GM18870 (cell line): ENCODE measurements at regions not wholly inside any gene's neighbourhood (a gene's known extent, or its start where the extent isn't known, plus 50 kb on each side); places are given as distances from the start of the nearest gene placed in this dataset.
A peak's percentile ranks its signal among the peaks of the same experiment; 100 is the strongest.
"Not testable (repeated sequence)": the region's sequence is repeated elsewhere in the genome, so short reads cannot be mapped to it uniquely, and the experiment has no call there.

Source experiments
- ATAC-seq: cut with Tn5 transposase; IDR thresholded peaks from one replicate; pipeline ENCODE4 v1.9.1; 2021; ENCODE audit warnings: moderate library complexity; ENCODE audit not compliant: unreplicated experiment

DNA sequence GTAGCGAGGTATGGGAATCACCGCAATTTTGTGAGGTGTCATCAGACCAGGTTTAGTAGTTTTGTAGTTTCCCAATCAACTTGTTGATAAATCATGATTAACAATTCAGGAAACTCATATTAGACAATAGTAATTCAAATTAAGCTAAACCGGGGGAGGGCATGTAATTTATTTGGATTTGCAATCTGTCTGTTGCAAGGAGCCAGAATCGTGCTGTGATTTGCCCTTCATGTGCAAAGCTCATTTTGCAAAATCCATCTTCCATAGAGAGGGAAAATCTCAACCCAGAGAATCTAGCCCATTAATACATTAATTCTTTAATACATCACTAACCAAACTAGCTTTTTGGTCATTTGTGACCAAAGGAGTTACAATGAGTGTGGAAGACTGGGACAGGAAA is 164.7 kb upstream of the TRPM3 start:
- ATAC-seq = no peak

DNA sequence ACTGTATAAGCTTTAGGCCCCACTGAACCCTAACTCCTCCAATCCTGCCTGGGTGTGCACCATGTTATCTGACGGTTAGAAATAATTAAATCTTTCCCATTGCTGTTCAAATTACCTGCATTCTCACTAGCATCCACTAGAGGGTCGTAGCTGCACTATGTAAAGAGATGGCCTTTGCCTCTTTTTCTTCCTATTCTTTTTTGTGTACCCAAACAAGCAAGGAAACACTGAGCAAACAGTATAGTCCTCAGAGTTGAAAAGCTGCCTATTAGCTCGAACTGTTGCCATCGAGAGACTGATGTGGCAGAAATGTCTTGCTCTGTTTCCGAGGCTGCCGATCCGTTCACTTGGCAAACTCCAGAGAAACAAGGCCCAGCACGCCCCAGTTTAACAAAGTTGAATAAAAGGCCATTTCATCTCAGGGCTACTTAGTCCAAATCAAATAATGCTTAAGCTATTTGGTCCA is 163.8 kb upstream of the TRPM3 start:
- ATAC-seq = peak; percentile 91

DNA sequence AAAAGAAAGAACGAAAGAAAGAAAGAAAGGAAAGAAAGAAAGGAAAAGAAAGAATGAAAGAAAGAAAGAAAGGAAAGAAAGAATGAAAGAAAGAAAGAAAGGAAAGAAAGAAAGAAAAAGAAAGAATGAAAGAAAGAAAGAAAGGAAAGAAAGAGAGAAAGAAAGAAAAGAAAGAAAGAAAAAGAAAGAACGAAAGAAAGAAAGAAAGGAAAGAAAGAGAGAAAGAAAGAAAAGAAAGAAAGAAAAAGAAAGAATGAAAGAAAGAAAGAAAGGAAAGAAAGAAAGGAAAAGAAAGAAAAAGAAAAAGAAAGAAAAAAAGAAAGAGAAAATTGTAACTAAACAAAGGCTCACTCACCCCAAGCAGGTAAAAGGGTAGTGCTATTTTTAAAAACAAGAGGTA is 160.7 kb upstream of the TRPM3 start:
- not testable (repeated sequence) for ATAC-seq

DNA sequence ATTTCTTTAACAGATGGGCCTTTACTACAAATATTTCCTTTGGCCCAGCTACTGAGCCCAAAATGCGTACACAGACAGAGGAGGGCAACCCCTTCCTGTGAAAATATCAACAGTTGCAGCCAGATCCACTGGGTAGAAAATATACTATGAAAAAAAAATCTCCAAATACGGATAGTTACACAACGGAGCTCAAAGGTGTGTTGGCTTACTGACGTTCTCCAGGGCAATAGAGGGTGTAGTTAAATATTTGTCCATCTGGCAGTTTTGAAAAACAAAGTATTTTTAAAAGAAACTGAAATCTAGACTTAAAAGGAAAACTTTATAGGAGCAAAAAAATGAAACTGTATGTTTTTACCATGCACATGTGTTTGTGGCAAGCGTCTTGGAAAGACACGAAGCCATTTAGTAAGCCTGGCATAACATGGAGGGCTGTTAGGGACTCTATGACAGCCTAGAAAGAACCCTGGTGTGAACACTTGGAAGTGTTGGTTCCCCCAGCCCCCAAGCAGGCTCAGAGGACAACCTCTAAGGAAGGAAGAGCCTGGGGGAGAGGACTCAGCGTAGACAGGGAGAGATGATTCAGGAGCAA is 157.8 kb upstream of the TRPM3 start:
- ATAC-seq = no peak

DNA sequence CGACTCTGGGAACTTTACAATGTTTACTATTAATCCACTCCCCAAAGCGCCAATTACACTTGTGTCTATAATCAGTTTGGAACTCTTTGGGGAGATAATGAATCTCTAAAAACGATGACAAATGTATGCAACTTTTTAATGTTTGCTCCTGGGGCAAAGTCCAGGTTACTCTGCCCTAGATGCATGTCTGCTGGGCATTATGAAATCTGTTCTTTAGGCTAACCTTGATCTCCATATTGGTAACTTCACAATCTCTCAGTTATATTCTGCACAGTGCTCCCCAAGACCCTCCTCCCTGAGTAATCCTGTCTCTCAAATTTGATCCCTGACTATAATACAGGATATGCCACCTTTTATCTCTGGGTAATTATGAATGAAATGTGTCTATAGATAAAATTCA is 152.2 kb upstream of the TRPM3 start:
- no peak for ATAC-seq

DNA sequence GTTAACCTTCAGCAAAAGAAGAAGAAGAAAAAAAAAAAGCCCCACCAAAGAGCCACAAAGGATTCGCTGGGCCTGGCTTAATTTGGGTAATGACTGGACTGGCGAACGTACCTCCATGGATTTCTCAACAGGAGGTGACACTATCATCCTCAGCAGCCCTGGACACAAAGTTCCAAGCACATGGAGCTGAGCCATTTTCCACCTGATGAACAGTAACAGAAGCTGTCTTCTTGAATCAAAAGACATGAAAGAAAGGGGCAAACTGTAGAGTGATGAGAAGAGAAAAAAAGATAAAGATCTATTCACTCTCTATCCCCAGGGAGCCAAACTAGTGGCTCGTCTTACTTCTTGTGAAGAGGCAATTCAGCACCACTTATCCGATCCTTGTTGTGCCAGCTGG is 150.2 kb upstream of the TRPM3 start:
- no peak for ATAC-seq

DNA sequence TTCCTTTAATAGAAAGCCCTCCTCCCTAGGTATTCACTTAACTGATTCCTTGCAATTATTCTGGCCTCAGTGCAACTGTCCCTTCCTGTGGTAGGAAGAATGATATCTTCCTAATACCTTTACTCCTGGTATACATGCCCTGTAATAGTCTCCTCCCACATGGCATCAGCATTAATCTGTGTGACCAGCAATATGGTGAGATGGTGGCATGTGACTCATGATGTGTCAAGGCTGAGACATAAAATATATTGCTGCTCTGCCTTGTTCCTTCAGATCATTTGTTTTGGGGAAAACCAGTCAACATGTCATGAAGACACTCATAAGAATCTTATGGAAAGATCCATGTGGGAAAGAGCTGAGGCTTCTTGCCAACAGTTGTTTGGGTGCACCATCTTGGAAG is 149.1 kb upstream of the TRPM3 start:
- ATAC-seq = no peak

DNA sequence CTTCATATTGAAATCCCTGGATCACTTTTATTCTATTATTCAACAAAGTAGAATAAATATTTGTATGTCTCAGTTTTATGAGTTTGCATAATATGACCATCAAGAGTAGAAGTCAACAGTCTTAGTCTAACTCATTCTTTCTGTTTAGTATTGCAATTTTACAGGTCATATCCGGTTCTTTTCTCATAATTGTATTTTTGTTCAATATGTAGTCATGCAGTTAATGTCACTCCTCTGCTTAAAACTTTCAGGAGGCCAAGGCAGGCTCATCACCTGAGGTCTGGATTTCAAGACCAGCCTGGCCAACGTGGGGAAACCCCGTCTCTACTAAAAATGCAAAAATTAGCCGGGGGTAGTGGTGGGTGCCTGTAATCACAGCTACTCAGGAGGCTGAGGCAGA is 148.4 kb upstream of the TRPM3 start:
- no peak for ATAC-seq

DNA sequence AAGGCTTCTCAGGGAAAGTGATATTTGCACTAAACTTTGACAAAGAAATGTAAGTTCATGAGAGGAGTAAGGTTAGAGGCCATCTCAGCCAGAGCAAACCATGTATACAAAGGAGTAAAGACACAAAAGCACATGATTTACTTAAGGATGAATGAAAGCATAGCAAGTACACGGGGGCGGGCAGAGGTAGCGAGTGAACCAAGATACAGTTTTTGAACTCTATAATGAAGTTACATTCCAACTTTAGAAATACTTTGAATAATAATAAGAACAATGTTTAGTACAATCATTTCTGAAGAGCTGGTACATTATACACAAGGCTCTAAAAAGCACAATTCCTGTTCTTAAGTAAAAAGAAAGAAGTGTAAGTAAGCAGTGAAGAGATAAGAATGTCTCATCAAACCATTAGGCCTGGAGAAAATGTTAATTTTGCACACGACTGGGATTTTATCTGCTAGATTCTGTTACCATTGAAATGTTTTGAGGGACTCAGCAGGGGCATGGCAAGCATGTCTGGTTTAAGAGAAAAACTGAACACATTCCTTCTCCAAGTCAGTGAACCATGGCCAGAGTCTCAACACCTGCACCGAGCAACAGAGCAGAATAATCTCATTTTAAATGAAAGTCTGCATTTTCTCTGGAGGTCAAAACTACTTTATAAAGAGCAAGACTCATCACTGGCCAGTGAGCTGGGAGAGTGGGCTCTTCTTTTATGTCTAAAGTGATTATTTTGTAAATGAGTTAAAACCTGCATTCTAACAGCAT is 147.6 kb upstream of the TRPM3 start:
- no peak for ATAC-seq

DNA sequence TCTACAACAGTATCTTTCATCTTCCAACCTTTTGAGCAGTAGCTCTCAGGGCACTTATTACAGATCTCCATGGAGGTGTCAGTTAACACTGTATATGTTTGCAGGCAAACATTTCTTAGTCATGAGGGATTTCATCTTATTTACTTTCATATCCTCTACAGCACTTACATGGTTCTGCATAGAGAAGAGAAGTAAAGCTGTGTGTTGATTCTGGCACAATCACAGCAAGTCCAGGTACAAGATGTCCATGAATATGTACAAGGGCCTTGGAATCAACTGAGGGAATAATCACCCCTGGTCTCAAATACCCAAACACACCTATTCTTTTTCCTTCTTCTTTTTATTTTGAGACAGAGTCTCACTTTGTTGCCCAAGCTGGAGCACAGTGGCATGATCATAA is 142.0 kb upstream of the TRPM3 start:
- ATAC-seq = no peak

DNA sequence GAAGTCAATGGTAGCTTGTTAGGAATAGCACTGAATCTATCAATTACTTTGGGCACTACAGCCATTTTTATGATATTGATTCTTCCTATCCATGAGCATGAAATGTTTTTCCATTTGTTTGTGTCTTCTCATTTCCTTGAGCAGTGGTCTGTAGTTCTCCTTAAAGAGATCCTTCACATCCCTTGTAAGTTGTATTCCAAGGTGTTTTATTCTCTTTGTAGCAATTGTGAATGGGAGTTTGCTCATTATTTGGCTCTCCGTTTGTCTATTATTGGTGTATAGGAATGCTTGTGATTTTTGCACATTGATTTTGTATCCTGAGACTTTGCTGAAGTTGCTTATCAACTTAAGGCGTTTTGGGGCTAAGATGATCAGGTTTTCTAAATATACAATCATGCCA is 139.0 kb upstream of the TRPM3 start:
- ATAC-seq = not testable (repeated sequence)

DNA sequence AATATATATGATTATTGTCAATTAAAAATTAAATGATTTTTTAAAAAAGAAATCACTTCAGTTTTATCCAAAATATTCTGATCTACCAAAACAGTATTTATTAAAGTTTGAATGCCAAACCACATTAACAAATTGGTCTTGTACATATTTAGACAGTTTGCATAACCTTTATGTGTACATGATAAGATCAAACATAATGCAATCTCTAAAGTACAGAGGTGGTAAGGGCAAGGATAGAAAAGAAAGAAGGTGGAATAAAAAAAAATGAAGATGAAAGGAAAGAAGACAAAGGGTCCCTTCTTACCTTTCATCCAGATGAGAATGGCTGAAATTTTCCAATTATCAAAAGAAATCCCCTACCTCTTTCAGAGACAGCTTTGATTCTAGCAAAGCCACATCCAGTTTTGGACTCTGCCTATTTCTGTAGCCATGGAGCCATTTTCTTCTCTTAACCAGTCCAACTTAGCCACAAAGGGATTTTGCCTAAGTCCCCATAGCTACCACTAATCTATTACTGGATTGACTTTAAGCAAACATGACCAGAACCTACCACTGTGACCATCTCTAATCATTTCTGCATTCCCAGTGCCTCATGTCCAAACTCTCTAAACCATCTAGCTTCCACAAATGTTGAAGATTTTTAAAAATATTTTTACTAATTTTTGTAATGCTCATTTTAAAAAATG is 133.3 kb upstream of the TRPM3 start:
- no peak for ATAC-seq

DNA sequence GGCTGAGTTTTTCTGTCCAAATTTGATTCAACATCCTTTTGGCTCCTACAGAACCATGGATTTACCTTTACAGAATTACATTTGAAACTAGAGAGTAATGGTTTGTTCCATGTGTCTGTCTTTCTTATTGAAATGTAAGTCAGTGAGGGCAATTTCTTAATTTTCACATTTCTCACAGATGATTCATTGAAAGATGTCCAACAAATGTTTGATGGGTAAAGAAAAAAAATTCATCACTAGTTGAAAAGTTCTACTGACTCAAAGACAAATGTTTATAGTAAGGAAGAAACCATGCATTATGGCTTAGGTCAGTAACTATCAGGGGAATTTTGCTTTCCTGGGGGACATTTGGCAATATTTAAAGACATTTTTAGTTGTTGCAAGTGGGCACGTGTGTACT is 131.6 kb upstream of the TRPM3 start:
- no peak for ATAC-seq

DNA sequence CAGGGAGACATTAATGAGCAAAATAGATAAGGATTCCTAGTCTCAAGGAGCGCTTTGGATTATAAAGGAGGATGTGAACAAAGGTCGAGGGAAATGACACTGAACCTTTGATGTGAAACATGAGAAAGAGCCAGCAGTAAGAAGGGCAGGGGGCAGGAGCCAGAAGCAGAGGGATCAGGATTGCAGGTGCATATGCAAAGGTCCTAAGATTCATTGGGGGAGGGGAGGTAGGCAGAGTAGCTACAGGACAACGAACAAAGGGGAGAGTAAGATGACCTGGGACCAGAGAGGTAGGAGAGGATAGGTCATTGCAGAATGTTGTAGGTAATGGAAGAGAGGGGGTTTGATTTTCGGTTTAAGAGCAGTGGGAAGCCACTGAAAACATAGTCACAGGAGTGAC is 129.2 kb upstream of the TRPM3 start:
- no peak for ATAC-seq

DNA sequence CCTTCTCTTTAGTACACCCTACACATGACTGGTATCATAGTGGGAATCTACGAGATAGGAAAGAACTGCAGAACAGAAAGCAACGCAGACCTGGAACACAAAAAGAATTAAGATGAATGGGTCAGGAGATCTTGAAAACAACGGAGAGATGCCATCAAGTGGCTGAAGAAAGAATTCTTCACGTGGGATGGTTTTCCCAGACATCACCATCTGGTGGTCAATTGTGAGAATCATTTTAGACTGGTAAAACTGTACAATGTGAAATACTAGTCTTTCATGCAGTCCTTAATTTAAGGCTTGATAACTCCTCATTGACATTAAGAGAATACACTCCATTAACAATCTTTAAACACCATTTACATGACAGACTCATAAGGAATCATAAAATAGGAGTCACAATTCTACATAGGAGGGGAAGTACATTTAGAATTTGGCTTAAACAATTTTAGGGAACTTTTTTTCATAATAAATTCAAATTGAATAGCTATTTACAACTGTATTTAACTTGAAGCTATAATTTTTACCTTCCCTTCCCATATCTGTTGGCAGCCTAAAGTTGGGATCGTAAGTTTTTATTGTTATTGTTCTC is 128.4 kb upstream of the TRPM3 start:
- peak; percentile 87 for ATAC-seq

DNA sequence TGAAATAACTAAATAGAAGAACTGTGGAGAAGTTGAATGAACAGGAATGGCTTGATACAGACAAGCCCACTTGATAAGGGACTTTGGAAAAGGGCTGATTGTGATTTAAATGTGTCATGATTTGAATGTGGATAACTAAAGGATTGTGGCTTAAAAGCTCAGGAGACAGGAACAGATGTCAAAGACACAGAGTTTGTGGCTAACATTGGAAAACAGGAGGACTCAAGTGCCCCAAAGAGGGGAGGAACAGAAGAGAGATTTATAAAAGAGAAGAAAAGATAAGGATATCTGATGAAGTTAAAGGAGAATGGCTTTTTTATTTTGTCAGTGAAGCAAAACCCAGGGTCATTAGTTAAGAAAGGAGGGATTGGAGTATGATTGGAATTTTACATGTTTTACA is 124.2 kb upstream of the TRPM3 start:
- no peak for ATAC-seq

DNA sequence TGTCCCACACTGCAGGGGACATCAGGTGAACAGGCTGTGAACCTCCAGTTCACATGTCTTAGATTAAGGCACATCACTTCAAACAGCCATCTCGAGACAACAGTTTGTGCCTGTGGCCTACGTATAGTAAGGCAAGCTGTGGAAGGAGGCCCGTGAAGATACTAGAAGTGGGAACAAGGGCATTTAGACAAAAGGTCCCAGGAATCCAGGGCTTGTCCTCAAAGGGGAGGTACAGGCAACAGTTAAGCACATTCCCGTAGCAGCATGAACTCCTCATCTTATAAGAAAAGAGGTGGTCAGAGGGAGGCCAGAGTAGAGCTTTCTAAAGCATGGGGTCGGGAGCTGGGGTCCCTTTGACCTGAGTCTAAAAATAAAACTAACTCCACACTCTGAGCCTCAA is 122.5 kb upstream of the TRPM3 start:
- no peak for ATAC-seq

DNA sequence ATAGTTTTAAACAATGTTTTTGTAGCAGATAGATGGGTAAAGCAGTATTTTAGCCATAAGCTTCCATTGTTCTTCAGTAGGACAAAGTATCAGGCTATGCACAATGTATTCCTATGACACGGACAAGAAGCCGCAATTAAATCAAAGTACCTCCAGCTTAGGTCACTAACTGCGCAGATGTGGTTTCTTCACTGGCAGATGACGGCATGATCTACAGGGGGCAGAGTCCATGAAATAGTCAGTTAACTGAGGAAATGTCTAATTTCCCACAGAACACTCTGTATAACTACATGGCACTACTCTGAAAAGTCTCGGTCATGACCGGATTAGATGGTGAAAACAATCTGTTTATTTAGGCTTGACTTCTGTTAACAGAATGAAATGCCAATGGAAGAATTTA is 120.7 kb upstream of the TRPM3 start:
- no peak for ATAC-seq

DNA sequence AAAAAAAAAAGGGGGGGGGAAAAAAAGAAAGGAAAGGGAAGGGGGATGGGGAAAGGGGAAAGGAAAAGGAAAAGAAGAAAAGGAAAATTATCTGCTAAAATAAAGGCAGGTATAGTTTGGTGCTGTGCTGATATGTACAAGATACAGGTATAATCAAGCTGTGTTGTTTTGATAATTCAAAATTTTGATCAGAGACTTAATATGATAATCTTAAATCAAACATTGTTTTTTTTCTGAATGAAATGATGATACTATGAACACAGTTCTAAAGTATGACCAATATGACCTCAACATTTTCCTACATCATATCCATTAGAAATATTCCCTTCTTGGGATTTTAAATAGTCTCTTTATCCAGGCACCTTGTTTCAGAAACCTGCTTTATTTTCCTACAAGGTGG is 115.6 kb upstream of the TRPM3 start:
- no peak for ATAC-seq

DNA sequence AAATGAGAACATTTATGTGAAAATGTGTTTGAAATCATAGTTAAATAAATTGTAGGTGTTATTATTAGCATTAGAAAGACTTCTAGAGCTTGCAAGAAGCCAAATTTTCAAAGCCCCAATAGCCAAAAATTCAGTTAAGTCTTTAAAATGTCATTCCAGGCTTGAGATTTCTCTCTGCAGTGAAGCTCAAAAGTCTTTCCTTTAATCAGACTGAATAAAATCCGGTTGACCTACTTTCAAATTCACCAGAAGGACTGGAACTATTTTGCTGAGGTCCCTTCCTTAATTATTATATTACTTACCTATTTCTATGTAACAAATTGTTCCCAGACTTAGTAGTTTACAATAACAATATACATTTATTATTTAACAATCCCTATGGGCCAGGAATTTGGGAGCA is 112.2 kb upstream of the TRPM3 start:
- ATAC-seq = no peak

DNA sequence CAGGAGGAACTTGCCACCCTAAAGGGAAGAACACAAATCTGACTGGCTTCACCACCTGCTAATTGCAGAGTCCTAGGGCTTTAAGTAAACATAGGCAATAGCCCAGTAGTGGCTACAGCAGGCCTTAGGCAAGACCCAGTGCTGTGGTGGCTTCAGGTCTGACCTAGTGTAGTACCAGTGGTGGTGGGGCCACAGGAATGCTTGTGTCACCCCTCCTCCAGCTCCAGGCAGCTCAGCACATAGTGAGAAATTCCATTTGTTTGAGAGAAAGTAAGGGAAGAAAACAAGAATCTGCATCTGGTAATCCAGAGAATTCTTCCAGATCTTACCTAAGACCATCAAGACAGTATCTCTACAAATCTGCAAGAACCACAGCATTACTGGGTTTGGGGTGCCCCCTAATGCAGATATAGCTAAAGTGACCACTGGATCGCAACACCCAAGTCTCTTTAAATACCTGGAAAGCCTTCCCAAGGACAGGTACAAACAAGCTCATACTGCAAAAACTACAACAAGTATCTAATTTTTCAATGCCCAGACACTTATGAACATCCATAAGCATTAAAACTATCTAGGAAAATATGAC is 102.6 kb upstream of the TRPM3 start:
- no peak for ATAC-seq

DNA sequence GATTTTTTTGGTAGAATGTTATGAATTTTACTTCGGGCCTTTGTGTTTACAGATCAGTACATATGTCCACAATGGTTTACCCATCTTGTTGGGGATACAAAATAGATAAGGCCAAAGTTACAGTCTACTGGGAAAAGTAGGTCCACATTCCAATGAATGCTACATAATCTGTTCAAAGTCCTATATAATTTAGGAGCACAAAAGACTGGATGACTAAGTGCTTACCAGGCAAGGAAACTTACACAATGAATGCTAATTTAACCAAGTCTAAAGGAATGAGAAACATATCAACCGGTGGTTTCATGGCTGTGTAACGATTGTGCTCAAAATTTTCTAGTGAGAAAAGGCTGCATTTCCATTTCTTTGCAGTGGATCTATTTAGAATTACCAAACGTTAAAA is 97.4 kb upstream of the TRPM3 start:
- ATAC-seq = no peak
